SK-N-SH treated with all-trans-retinoic acid at 6 μM for 48 hours (cell line): ENCODE measurements at regions not wholly inside any gene's neighbourhood (a gene's known extent, or its start where the extent isn't known, plus 50 kb on each side); places are given as distances from the start of the nearest gene placed in this dataset.

Source experiments
- ATAC-seq: fragments of 200-7000 bp; cut with Tn5 transposase; 3 replicates; pipeline ENCODE4 v1.9.1; 2020; ENCODE audit warnings: mild to moderate bottlenecking, moderate library complexity
- ARNTL ChIP-seq: fragments of 450-650 bp; formaldehyde crosslinking; IDR thresholded peaks from 2 replicates; pipeline ENCODE4 v1.5.0; 2020; ENCODE audit warnings: low read depth, mild to moderate bottlenecking, moderate library complexity, borderline replicate concordance
- BACH2 ChIP-seq: fragments of 250-450 bp; sonication (Bioruptor Pico); IDR thresholded peaks from 2 replicates; pipeline ENCODE4 v1.9.0; 2021; ENCODE audit warnings: mild to moderate bottlenecking, borderline replicate concordance
- CSDC2 ChIP-seq: fragments of 250-450 bp; sonication (Bioruptor Pico); IDR thresholded peaks from 2 replicates; pipeline ENCODE4 v1.5.0; 2020; ENCODE audit warnings: mild to moderate bottlenecking, moderate library complexity
- ESRRG ChIP-seq: fragments of 250-450 bp; sonication (Bioruptor Pico); IDR thresholded peaks from 2 replicates; pipeline ENCODE4 v1.6.1; 2021; ENCODE audit warnings: mild to moderate bottlenecking
- GLIS3 ChIP-seq: fragments of 250-450 bp; sonication (Bioruptor Pico); IDR thresholded peaks from 2 replicates; pipeline ENCODE4 v1.5.0; 2020; ENCODE audit warnings: mild to moderate bottlenecking, moderate library complexity
- ISL1 ChIP-seq: fragments of 250-450 bp; sonication (Bioruptor Pico); IDR thresholded peaks from 2 replicates; pipeline ENCODE4 v2.1.2; 2022; ENCODE audit warnings: mild to moderate bottlenecking, moderate library complexity
- OSR1 ChIP-seq: fragments of 250-450 bp; sonication (Bioruptor Pico); IDR thresholded peaks from 2 replicates; pipeline ENCODE4 v1.8.0; 2022; ENCODE audit warnings: moderate library complexity, mild to moderate bottlenecking, inconsistent platforms
- PATZ1 ChIP-seq: fragments of 250-450 bp; sonication (Bioruptor Pico); IDR thresholded peaks from 2 replicates; pipeline ENCODE4 v1.8.0; 2020; ENCODE audit warnings: mild to moderate bottlenecking, moderate library complexity, borderline replicate concordance
- POU6F1 ChIP-seq: fragments of 250-450 bp; sonication (Bioruptor Pico); IDR thresholded peaks from 2 replicates; pipeline ENCODE4 v1.8.0; 2021; ENCODE audit warnings: low read depth, mild to moderate bottlenecking, moderate library complexity, borderline replicate concordance
- PPARA ChIP-seq: fragments of 250-450 bp; sonication (Bioruptor Pico); IDR thresholded peaks from 2 replicates; pipeline ENCODE4 v1.5.0; 2020; ENCODE audit warnings: mild to moderate bottlenecking, borderline replicate concordance
- RARB ChIP-seq: fragments of 250-450 bp; sonication (Bioruptor Pico); IDR thresholded peaks from 2 replicates; pipeline ENCODE4 v1.8.0; 2021; ENCODE audit warnings: mild to moderate bottlenecking, moderate library complexity
- SNAI2 ChIP-seq: fragments of 250-450 bp; sonication (Bioruptor Pico); IDR thresholded peaks from 2 replicates; pipeline ENCODE4 v1.5.0; 2020; ENCODE audit warnings: mild to moderate bottlenecking, moderate library complexity
- TCF4 ChIP-seq: fragments of 250-450 bp; sonication (Bioruptor Pico); IDR thresholded peaks from 2 replicates; pipeline ENCODE4 v1.8.0; 2021; ENCODE audit warnings: mild to moderate bottlenecking, moderate library complexity, borderline replicate concordance
- TOX ChIP-seq: fragments of 250-450 bp; sonication (Bioruptor Pico); IDR thresholded peaks from 2 replicates; pipeline ENCODE4 v1.8.0; 2021; ENCODE audit warnings: mild to moderate bottlenecking, moderate library complexity, borderline replicate concordance
- ZC3H10 ChIP-seq: fragments of 250-450 bp; sonication (Bioruptor Pico); IDR thresholded peaks from 2 replicates; pipeline ENCODE4 v1.5.1; 2021; ENCODE audit warnings: mild to moderate bottlenecking, moderate library complexity
- ZFP3 ChIP-seq: fragments of 250-450 bp; sonication (Bioruptor Pico); IDR thresholded peaks from 2 replicates; pipeline ENCODE4 v1.5.0; 2020; ENCODE audit warnings: mild to moderate bottlenecking, moderate library complexity
- ZFP30 ChIP-seq: fragments of 450-650 bp; formaldehyde crosslinking; IDR thresholded peaks from 2 replicates; pipeline ENCODE4 v1.5.0; 2022; ENCODE audit warnings: mild to moderate bottlenecking, moderate library complexity
- ZNF565 ChIP-seq: fragments of 450-650 bp; formaldehyde crosslinking; conservative IDR thresholded peaks from 2 replicates; pipeline ENCODE4 v1.5.0; 2020; ENCODE audit warnings: low read depth, mild to moderate bottlenecking, moderate library complexity
- ZNF70 ChIP-seq: fragments of 450-650 bp; formaldehyde crosslinking; IDR thresholded peaks from 2 replicates; pipeline ENCODE4 v1.5.0; 2020; ENCODE audit warnings: mild to moderate bottlenecking, moderate library complexity
- ZNF8 ChIP-seq: fragments of 450-650 bp; formaldehyde crosslinking; IDR thresholded peaks from 2 replicates; pipeline ENCODE4 v1.5.0; 2020; ENCODE audit warnings: mild to moderate bottlenecking, moderate library complexity
- TF ChIP-seq, protein P1 (sequence below): fragments of 250-450 bp; sonication (Bioruptor Pico); IDR thresholded peaks from 2 replicates; pipeline ENCODE4 v1.5.1; 2021; ENCODE audit warnings: mild to moderate bottlenecking, moderate library complexity
- TF ChIP-seq, protein P2 (sequence below): fragments of 250-450 bp; sonication (Bioruptor Pico); IDR thresholded peaks from 2 replicates; pipeline ENCODE4 v1.5.0; 2020; ENCODE audit warnings: mild to moderate bottlenecking, moderate library complexity

GRCh38 chr14:61183196-61183885 is 97.8 kb downstream of the TMEM30B start (continued):
- TF ChIP-seq, protein P1, sequence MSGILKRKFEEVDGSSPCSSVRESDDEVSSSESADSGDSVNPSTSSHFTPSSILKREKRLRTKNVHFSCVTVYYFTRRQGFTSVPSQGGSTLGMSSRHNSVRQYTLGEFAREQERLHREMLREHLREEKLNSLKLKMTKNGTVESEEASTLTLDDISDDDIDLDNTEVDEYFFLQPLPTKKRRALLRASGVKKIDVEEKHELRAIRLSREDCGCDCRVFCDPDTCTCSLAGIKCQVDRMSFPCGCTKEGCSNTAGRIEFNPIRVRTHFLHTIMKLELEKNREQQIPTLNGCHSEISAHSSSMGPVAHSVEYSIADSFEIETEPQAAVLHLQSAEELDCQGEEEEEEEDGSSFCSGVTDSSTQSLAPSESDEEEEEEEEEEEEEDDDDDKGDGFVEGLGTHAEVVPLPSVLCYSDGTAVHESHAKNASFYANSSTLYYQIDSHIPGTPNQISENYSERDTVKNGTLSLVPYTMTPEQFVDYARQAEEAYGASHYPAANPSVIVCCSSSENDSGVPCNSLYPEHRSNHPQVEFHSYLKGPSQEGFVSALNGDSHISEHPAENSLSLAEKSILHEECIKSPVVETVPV (CRISPR knock-in tag): no peak
- TF ChIP-seq CSDC2 (CRISPR knock-in tag): no peak
- no peak for TF ChIP-seq TOX (CRISPR knock-in tag)
- TF ChIP-seq OSR1 (CRISPR knock-in tag): no peak
- TF ChIP-seq ZFP30 (CRISPR knock-in tag): no peak
- TF ChIP-seq ZNF565 (CRISPR knock-in tag): no peak
- no peak for TF ChIP-seq ZC3H10 (CRISPR knock-in tag)
- TF ChIP-seq RARB: no peak
- TF ChIP-seq ZNF70 (CRISPR knock-in tag): no peak
- TF ChIP-seq PPARA (CRISPR knock-in tag): no peak
- TF ChIP-seq TCF4: no peak
- TF ChIP-seq ISL1: no peak

GRCh38 chr14:61179796-61180398 is 101.2 kb downstream of the TMEM30B start:
- ATAC-seq: no peak
- TF ChIP-seq ISL1 (no peak), ZNF70 (CRISPR knock-in tag) (no peak), POU6F1 (no peak), RARB (no peak), PATZ1 (no peak), GLIS3 (CRISPR knock-in tag) (no peak), SNAI2 (CRISPR knock-in tag) (no peak), PPARA (CRISPR knock-in tag) (no peak), ZFP30 (CRISPR knock-in tag) (no peak), ZNF8 (no peak), BACH2 (no peak), ZC3H10 (CRISPR knock-in tag) (no peak), ZFP3 (no peak), ARNTL (CRISPR knock-in tag) (no peak), TOX (CRISPR knock-in tag) (no peak), ESRRG (CRISPR knock-in tag) (no peak)
- TF ChIP-seq, protein P2, sequence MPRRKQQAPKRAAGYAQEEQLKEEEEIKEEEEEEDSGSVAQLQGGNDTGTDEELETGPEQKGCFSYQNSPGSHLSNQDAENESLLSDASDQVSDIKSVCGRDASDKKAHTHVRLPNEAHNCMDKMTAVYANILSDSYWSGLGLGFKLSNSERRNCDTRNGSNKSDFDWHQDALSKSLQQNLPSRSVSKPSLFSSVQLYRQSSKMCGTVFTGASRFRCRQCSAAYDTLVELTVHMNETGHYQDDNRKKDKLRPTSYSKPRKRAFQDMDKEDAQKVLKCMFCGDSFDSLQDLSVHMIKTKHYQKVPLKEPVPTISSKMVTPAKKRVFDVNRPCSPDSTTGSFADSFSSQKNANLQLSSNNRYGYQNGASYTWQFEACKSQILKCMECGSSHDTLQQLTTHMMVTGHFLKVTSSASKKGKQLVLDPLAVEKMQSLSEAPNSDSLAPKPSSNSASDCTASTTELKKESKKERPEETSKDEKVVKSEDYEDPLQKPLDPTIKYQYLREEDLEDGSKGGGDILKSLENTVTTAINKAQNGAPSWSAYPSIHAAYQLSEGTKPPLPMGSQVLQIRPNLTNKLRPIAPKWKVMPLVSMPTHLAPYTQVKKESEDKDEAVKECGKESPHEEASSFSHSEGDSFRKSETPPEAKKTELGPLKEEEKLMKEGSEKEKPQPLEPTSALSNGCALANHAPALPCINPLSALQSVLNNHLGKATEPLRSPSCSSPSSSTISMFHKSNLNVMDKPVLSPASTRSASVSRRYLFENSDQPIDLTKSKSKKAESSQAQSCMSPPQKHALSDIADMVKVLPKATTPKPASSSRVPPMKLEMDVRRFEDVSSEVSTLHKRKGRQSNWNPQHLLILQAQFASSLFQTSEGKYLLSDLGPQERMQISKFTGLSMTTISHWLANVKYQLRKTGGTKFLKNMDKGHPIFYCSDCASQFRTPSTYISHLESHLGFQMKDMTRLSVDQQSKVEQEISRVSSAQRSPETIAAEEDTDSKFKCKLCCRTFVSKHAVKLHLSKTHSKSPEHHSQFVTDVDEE: no peak
- TF ChIP-seq, protein P1 (CRISPR knock-in tag): no peak
